ENCODE measurements at regions not wholly inside any gene's neighbourhood (a gene's known extent, or its start where the extent isn't known, plus 50 kb on each side); places are given as distances from the start of the nearest gene placed in this dataset.

DNA sequence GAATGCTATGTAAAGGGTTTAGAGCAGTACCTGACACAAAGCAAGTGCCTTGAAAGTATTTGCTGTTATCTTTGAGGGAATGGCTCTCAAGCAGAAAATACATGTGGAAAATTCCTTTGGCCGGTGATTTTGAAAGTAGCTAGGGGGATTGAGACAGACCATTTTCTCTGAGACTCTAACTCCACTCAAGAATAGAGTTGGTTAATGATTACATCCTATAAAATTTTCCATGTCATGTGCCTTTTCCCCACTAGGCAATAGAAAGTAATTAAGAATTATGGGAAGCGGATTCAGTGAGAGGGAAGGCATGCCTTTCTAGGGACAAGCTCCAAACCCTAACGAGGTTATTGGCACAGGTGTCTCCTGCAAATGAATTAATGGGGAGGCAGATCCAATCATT, 276.0 kb downstream of the GPATCH2 start:
- TF ChIP-seq POLR2AphosphoS5 (IDR thresholded peaks at IDR 0.05; ENCODE audit: low read depth, low read length), result no peak
- TF ChIP-seq, protein P1, sequence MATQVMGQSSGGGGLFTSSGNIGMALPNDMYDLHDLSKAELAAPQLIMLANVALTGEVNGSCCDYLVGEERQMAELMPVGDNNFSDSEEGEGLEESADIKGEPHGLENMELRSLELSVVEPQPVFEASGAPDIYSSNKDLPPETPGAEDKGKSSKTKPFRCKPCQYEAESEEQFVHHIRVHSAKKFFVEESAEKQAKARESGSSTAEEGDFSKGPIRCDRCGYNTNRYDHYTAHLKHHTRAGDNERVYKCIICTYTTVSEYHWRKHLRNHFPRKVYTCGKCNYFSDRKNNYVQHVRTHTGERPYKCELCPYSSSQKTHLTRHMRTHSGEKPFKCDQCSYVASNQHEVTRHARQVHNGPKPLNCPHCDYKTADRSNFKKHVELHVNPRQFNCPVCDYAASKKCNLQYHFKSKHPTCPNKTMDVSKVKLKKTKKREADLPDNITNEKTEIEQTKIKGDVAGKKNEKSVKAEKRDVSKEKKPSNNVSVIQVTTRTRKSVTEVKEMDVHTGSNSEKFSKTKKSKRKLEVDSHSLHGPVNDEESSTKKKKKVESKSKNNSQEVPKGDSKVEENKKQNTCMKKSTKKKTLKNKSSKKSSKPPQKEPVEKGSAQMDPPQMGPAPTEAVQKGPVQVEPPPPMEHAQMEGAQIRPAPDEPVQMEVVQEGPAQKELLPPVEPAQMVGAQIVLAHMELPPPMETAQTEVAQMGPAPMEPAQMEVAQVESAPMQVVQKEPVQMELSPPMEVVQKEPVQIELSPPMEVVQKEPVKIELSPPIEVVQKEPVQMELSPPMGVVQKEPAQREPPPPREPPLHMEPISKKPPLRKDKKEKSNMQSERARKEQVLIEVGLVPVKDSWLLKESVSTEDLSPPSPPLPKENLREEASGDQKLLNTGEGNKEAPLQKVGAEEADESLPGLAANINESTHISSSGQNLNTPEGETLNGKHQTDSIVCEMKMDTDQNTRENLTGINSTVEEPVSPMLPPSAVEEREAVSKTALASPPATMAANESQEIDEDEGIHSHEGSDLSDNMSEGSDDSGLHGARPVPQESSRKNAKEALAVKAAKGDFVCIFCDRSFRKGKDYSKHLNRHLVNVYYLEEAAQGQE (IDR thresholded peaks at IDR 0.05; ENCODE audit: insufficient read depth in 1 of 2, low read depth in 2 of 2, low read length in 2 of 2), result no peak
- no peak for TF ChIP-seq TAF1 (IDR thresholded peaks at IDR 0.05; ENCODE audit: borderline replicate concordance, insufficient read depth, low read length)
- TF ChIP-seq SIN3A (IDR thresholded peaks at IDR 0.05; ENCODE audit: borderline replicate concordance, insufficient read depth, low read length), result no peak

All from PFSK-1 (cell line).